Hepatocyte (in vitro differentiated cells): ENCODE measurements at regions not wholly inside any gene's neighbourhood (a gene's known extent, or its start where the extent isn't known, plus 50 kb on each side); places are given as distances from the start of the nearest gene placed in this dataset.

Experiments used
- CTCF ChIP-seq: fragments of 200-600 bp; sonication (generic); IDR thresholded peaks from 2 replicates; pipeline ENCODE4 v1.5.1; 2016; ENCODE audit warnings: antibody characterized with exemption, mild to moderate bottlenecking; ENCODE audit not compliant: poor library complexity
- EZH2 ChIP-seq: fragments of 200-600 bp; sonication (generic); IDR thresholded peaks from 2 replicates; pipeline ENCODE4 v1.6.1; 2016; ENCODE audit warnings: antibody characterized with exemption, mild to moderate bottlenecking, borderline replicate concordance
- EZH2phosphoT487 ChIP-seq: fragments of 200-600 bp; sonication (generic); IDR thresholded peaks from one replicate; pipeline ENCODE4 v1.6.1; 2018; ENCODE audit warnings: antibody characterized with exemption, mild to moderate bottlenecking, low read depth, moderate library complexity; ENCODE audit not compliant: unreplicated experiment, severe bottlenecking

GRCh38 chr18:53780666-53781065 is 443.8 kb downstream of the MBD2 start:
- TF ChIP-seq CTCF (no peak), EZH2 (no peak), EZH2phosphoT487 (no peak)
